IPS-18a (cell line): ENCODE measurements at regions not wholly inside any gene's neighbourhood (a gene's known extent, or its start where the extent isn't known, plus 50 kb on each side); places are given as distances from the start of the nearest gene placed in this dataset.

Experiments
- H3K27ac ChIP-seq: one replicate; pipeline ENCODE4 v1.5.1; 2013; ENCODE audit warnings: low read length
- H3K27me3 ChIP-seq: one replicate; pipeline ENCODE4 v1.6.1; 2013; ENCODE audit warnings: mild to moderate bottlenecking, low read length; ENCODE audit not compliant: control insufficient read depth, insufficient read depth
- H3K36me3 ChIP-seq: one replicate; pipeline ENCODE4 v1.6.1; 2013; ENCODE audit warnings: low read depth, low read length; ENCODE audit not compliant: control insufficient read depth
- H3K4me1 ChIP-seq: one replicate; pipeline ENCODE4 v1.6.1; 2013; ENCODE audit warnings: low read depth, low read length; ENCODE audit not compliant: control insufficient read depth
- H3K4me3 ChIP-seq: one replicate; pipeline ENCODE4 v1.5.1; 2013; ENCODE audit warnings: low read length
- H3K9ac ChIP-seq: one replicate; pipeline ENCODE4 v1.6.1; 2013; ENCODE audit warnings: mild to moderate bottlenecking, low read length, moderate library complexity
- H3K9me3 ChIP-seq: one replicate; pipeline ENCODE4 v1.6.1; 2013; ENCODE audit warnings: low read depth, low read length; ENCODE audit not compliant: control insufficient read depth

DNA sequence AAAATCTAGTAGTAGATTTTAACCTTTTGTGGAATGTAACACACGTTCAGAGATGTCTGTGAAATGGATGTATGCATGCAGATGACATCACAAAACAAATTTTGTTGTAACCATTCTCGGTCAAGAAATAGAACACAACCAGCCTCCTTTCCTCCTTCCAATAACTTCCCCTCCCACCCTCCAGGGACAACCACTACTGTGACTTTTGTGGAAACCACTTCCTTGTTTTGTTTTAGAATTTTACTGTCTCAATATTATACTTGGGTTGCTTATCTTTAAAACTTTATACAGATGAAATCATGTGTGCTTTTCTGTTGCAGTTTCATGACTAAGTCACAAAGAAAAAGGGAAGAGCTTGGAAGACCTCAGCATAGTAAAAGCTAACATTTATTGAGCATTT lies 189.4 kb upstream of the NCAM1 start:
- Histone ChIP-seq H3K27me3 (no peaks in the 10 kb centered on the region), H3K36me3 (no peaks in the 10 kb centered on the region), H3K9ac (no peak overlapping the region), H3K4me3 (no peak overlapping the region), H3K9me3 (no peaks in the 10 kb centered on the region), H3K4me1 (no peaks in the 10 kb centered on the region), H3K27ac (no peak overlapping the region)

DNA sequence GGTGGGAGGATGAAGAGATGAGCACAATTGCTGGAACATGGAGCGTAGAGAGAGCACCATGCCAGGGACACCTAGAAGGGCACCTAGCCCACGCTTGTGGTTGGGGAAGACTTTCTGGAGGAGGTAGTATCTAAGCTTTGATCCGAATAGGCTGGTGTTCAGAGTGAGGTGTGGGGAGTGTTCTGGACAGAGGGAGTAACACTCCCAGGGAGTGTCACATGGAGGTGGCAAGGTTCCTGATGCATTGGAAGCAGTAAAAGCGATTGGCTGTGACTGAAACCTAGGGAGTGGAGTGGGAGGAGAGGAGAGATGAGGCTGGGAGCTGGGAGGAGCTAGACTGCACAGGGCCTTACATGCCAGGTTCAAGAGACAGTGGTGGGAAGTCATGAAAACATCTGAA lies 188.0 kb upstream of the NCAM1 start:
- no peak overlapping the region for H3K27ac ChIP-seq
- no peak overlapping the region for H3K9ac ChIP-seq
- no peaks in the 10 kb centered on the region for H3K4me1 ChIP-seq
- H3K36me3 ChIP-seq, result no peaks in the 10 kb centered on the region
- no peak overlapping the region for H3K4me3 ChIP-seq
- no peaks in the 10 kb centered on the region for H3K27me3 ChIP-seq
- no peaks in the 10 kb centered on the region for H3K9me3 ChIP-seq

DNA sequence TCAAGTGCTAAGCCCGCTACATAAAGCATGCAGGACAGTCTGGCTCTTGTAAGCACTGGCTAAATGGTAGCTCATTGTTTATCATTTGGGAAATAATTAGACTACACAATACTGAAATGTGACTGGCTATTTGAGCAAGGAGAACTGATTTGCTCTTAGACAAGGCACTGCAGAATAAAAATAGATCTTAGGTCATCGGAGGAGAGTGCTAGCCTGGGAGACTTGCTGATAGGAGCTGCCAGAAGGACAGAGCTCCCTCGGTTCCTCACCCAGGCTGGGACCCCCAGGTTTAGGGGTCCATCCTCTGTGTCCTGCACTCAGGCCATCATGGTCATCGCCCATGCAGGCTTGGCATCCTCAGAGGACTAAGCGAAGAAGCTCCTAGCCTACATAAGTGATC lies 184.4 kb upstream of the NCAM1 start:
- no peak overlapping the region for H3K4me3 ChIP-seq
- no peaks in the 10 kb centered on the region for H3K36me3 ChIP-seq
- no peaks in the 10 kb centered on the region for H3K27me3 ChIP-seq
- H3K9me3 ChIP-seq, result no peaks in the 10 kb centered on the region
- no peak overlapping the region for H3K27ac ChIP-seq
- no peak overlapping the region for H3K9ac ChIP-seq
- H3K4me1 ChIP-seq, result peaks cover 3% of the 10 kb centered on the region

DNA sequence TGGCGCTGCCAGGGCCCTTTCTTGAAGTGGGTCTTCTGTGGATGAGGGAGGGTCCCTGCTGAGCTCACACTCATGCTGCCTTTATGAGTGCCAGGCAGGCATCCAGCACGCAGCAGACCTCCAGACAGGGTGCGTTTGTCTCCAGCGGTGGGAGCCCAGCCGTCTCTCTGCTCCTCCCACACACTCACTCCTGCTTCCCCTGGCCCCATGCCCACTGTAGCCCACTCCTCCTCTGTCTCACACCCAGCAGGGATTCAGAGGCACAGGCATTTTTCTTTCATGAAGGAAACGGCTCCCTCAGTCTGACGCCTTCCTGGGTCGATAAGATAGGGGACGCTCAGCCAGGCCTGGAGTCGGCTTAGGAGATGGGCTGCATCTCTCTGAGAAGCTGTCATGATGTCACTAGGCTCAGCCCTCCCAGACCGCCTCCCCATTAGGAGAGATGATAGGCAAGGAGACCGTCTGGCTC lies 183.9 kb upstream of the NCAM1 start:
- Histone ChIP-seq H3K4me3 (no peak overlapping the region), H3K9ac (no peak overlapping the region), H3K36me3 (no peaks in the 10 kb centered on the region), H3K27ac (no peak overlapping the region), H3K9me3 (no peaks in the 10 kb centered on the region), H3K27me3 (no peaks in the 10 kb centered on the region), H3K4me1 (peaks cover 3% of the 10 kb centered on the region)

GRCh38 chr11:112778091-112778876 lies 182.9 kb upstream of the NCAM1 start:
- H3K27me3 ChIP-seq, result no peaks in the 10 kb centered on the region
- H3K36me3 ChIP-seq, result no peaks in the 10 kb centered on the region
- no peaks in the 10 kb centered on the region for H3K9me3 ChIP-seq
- H3K27ac ChIP-seq, result no peak overlapping the region
- H3K9ac ChIP-seq, result no peak overlapping the region
- H3K4me1 ChIP-seq, result peaks cover 3% of the 10 kb centered on the region
- no peak overlapping the region for H3K4me3 ChIP-seq

DNA sequence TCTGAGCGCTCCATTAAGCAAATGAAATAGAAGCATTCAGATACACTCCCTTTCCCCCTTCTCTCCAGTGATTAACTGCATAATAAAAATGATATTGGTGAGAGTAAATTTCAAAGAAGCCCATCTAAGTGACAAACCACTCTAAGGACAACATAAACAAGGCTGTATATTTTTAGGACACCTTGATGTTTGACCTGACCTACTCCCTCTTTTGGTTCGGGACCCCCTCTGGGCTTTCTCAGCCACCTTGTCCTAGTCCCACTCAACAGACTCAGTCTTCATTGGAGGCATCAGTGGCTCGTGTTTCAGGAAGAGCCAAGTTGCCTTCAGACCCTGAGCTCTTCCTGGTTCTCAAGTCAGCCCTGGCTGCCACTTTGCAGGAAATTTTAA lies 182.3 kb upstream of the NCAM1 start:
- Histone ChIP-seq H3K9me3 (no peaks in the 10 kb centered on the region), H3K27ac (no peak overlapping the region), H3K4me3 (no peak overlapping the region), H3K36me3 (no peaks in the 10 kb centered on the region), H3K9ac (no peak overlapping the region), H3K4me1 (peaks cover 3% of the 10 kb centered on the region), H3K27me3 (no peaks in the 10 kb centered on the region)

GRCh38 chr11:112780351-112781087 lies 180.7 kb upstream of the NCAM1 start:
- Histone ChIP-seq H3K36me3 (no peaks in the 10 kb centered on the region), H3K9me3 (no peaks in the 10 kb centered on the region), H3K4me3 (no peak overlapping the region), H3K9ac (no peak overlapping the region), H3K27ac (no peak overlapping the region), H3K4me1 (peaks cover 6% of the 10 kb centered on the region), H3K27me3 (no peaks in the 10 kb centered on the region)

DNA sequence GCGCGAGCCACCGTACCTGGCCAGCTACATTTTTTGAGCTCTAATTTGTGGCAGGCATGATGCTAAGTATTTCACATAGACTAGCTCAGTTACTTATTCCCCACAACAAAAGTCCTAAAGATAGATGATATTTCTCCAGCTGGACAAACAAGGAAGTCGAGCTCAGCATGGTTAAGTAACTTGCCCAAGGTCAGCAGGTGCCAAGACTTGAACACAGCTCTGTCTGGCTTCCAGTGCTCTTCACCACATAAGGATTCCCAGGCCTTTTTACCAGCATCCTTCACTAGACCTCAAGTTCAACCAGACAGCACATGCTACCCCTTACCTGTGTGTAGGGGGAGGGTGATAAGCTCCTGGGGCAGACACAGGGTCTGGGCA lies 177.3 kb upstream of the NCAM1 start:
- H3K27me3 ChIP-seq, result no peaks in the 10 kb centered on the region
- H3K27ac ChIP-seq, result no peak overlapping the region
- no peaks in the 10 kb centered on the region for H3K36me3 ChIP-seq
- no peak overlapping the region for H3K4me3 ChIP-seq
- H3K9ac ChIP-seq, result no peak overlapping the region
- peaks cover 6% of the 10 kb centered on the region for H3K4me1 ChIP-seq
- no peaks in the 10 kb centered on the region for H3K9me3 ChIP-seq

DNA sequence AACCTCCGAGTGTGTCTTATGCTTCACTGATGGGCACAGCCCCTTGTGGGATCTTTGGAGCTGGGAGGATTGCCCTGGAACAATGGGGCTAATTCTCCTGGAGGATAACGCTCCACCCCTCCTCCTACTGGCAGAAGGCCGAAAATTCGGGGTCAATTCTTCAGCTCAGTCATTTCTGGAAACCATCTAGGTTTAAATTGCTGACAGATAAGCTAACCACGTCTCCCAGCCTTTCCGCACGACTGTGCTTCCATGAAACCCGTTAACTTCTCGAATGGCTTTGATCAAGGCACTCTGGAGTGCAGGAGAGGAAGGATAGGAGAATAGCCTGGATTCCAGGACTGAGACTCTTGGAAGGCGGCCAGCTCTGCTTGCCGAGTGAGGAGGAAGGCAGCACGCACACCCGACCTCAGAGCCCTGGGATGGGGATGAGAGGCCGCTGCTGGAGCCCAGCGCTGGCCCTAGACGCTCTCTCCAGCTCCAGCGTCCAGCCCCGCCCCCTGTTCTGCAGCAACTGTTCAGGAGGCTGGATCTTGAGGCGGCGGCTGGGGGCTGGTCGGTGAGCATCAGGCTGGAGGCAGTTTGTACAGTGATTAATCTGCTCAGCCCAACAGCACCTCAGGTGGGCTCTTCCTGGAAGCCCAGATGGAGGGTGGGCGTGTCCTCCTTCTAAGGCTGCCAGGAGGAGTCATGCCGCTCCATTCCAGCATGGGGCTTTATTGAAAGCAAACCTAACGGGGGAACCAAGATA lies 176.7 kb upstream of the NCAM1 start:
- Histone ChIP-seq H3K36me3 (no peaks in the 10 kb centered on the region), H3K9ac (no peak overlapping the region), H3K27ac (no peak overlapping the region), H3K9me3 (no peaks in the 10 kb centered on the region), H3K27me3 (no peaks in the 10 kb centered on the region), H3K4me1 (peaks cover 6% of the 10 kb centered on the region), H3K4me3 (no peak overlapping the region)

GRCh38 chr11:112785149-112785548 lies 176.1 kb upstream of the NCAM1 start:
- no peak overlapping the region for H3K27ac ChIP-seq
- H3K4me1 ChIP-seq, result peaks cover 6% of the 10 kb centered on the region
- H3K36me3 ChIP-seq, result no peaks in the 10 kb centered on the region
- H3K9ac ChIP-seq, result no peak overlapping the region
- H3K27me3 ChIP-seq, result no peaks in the 10 kb centered on the region
- no peak overlapping the region for H3K4me3 ChIP-seq
- H3K9me3 ChIP-seq, result no peaks in the 10 kb centered on the region

DNA sequence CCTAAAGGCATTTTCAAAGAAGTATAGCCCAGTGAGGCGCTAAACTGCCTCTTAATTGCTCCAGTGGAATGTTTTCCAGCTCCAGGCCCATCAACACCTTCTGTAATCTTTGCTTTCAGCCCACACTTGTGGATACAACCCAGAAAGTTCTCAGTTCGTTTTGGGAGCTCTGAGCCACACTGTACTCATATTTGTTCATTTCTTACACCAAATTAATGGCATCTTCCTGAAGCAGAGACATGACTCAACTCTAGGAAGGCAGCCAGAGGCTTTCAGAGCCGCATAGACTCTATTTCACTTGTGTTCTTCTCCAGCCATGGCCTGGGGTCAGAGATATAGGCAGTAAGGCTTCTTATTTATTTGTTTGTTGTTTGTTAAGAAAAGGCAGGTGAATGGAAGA lies 175.5 kb upstream of the NCAM1 start:
- peaks cover 6% of the 10 kb centered on the region for H3K4me1 ChIP-seq
- H3K27ac ChIP-seq, result no peak overlapping the region
- no peaks in the 10 kb centered on the region for H3K9me3 ChIP-seq
- H3K36me3 ChIP-seq, result no peaks in the 10 kb centered on the region
- no peak overlapping the region for H3K4me3 ChIP-seq
- no peak overlapping the region for H3K9ac ChIP-seq
- no peaks in the 10 kb centered on the region for H3K27me3 ChIP-seq
